SK-N-SH (cell line): ENCODE measurements at regions not wholly inside any gene's neighbourhood (a gene's known extent, or its start where the extent isn't known, plus 50 kb on each side); places are given as distances from the start of the nearest gene placed in this dataset.

Experiments
- CTCF ChIA-PET: fragments of 300-600, 350-600 bp; formaldehyde crosslinking; extraction: SDS; loops from one replicate; lab custom pipeline; 2021; lab: Yijun Ruan, JAX
- POLR2A ChIA-PET: fragments of 350-600 bp; sonication (Branson Sonifier 250); formaldehyde crosslinking; extraction: SDS; loops from one replicate; lab custom pipeline; 2020; ENCODE audit warnings: antibody characterized with exemption, inconsistent platforms; lab: Yijun Ruan, JAX
- DNase-seq: peaks from one replicate; pipeline ENCODE4 v3.0.0; 2012
- H2AFZ ChIP-seq: fragments of 200-600 bp; sonication (generic); 2 replicates; pipeline ENCODE4 v1.8.1; 2016; ENCODE audit warnings: antibody characterized with exemption, mild to moderate bottlenecking, low read depth
- H3F3A ChIP-seq: fragments of 200-600 bp; sonication (generic); replicated peaks from 2 replicates; pipeline ENCODE3; 2016; ENCODE audit warnings: antibody characterized with exemption, mild to moderate bottlenecking; ENCODE audit not compliant: insufficient read depth
- H3K27ac ChIP-seq, 2 experiments: fragments of 200-500 bp in 1 of 2; fragments of 200-600 bp in 1 of 2; sonication (Bioruptor generic) in 1 of 2; sonication (generic), shearing (Covaris generic) in 1 of 2; 2 replicates each; pipeline versions ENCODE4 v1.5.1 to v1.6.1; 2014 to 2016; ENCODE audit warnings: low read depth in 2 of 2, inconsistent platforms in 1 of 2, low read length in 1 of 2, mild to moderate bottlenecking in 1 of 2, mixed read lengths in 1 of 2
- H3K27me3 ChIP-seq: fragments of 200-600 bp; sonication (generic), shearing (Covaris generic); 2 replicates; pipeline ENCODE4 v1.6.1; 2016; ENCODE audit warnings: mixed run types; ENCODE audit not compliant: insufficient read depth
- H3K36me3 ChIP-seq, 2 experiments: fragments of 200-500 bp in 1 of 2; fragments of 200-600 bp in 1 of 2; sonication (Bioruptor generic) in 1 of 2; sonication (generic) in 1 of 2; replicated peaks in 1 of 2; 2 replicates each; pipeline versions ENCODE3 to v1.5.1; 2014 to 2016; ENCODE audit warnings: low read length in 1 of 2, mild to moderate bottlenecking in 1 of 2; ENCODE audit not compliant: insufficient read depth in 2 of 2, control insufficient read depth in 1 of 2
- H3K4me1 ChIP-seq, 2 experiments: fragments of 200-500 bp in 1 of 2; fragments of 200-600 bp in 1 of 2; sonication (Bioruptor generic) in 1 of 2; sonication (generic), shearing (Covaris generic) in 1 of 2; 2 replicates each; pipeline versions ENCODE4 v1.5.1 to v1.6.1; 2014 to 2016; ENCODE audit warnings: low read depth in 1 of 2, low read length in 1 of 2, mixed run types in 1 of 2; ENCODE audit not compliant: insufficient read depth in 2 of 2, control insufficient read depth in 1 of 2
- H3K4me2 ChIP-seq: fragments of 200-600 bp; sonication (generic), shearing (Covaris generic); 2 replicates; pipeline ENCODE4 v1.6.1; 2017; ENCODE audit warnings: mixed run types
- H3K4me3 ChIP-seq, 2 experiments: fragments of 200-500 bp in 1 of 2; fragments of 200-600 bp in 1 of 2; sonication (Bioruptor generic) in 1 of 2; sonication (generic), shearing (Covaris generic) in 1 of 2; 2 replicates each; pipeline versions ENCODE4 v1.5.1 to v1.8.1; 2014 to 2016; ENCODE audit warnings: low read depth in 2 of 2, inconsistent platforms in 1 of 2, low read length in 1 of 2, mild to moderate bottlenecking in 1 of 2, mixed read lengths in 1 of 2, moderate library complexity in 1 of 2
- H3K79me2 ChIP-seq: fragments of 200-600 bp; sonication (generic); 2 replicates; pipeline ENCODE4 v1.8.1; 2017; ENCODE audit warnings: mild to moderate bottlenecking; ENCODE audit not compliant: insufficient read depth
- H3K9ac ChIP-seq: fragments of 200-600 bp; sonication (generic); 2 replicates; pipeline ENCODE4 v1.6.1; 2017; ENCODE audit warnings: mixed run types
- H3K9me2 ChIP-seq: fragments of 200-600 bp; sonication (generic); 2 replicates; pipeline ENCODE4 v1.6.1; 2017; ENCODE audit warnings: mixed run types
- H3K9me3 ChIP-seq: fragments of 200-600 bp; sonication (generic); 2 replicates; pipeline ENCODE4 v1.6.1; 2017; ENCODE audit warnings: mixed run types, mild to moderate bottlenecking, moderate library complexity
- H4K20me1 ChIP-seq: fragments of 200-600 bp; sonication (generic); 2 replicates; pipeline ENCODE4 v1.6.1; 2017; ENCODE audit warnings: mild to moderate bottlenecking, mixed run types; ENCODE audit not compliant: insufficient read depth
- CTCF ChIP-seq: fragments of 200-600 bp; sonication (generic); IDR thresholded peaks from 2 replicates; pipeline ENCODE4 v1.6.1; 2017; ENCODE audit warnings: antibody characterized with exemption, mild to moderate bottlenecking, moderate library complexity
- ELF1 ChIP-seq: IDR thresholded peaks from 2 replicates; pipeline ENCODE4 v1.4.0; 2012
- EZH2phosphoT487 ChIP-seq: fragments of 200-600 bp; sonication (generic); IDR thresholded peaks from 2 replicates; pipeline ENCODE4 v1.6.1; 2017; ENCODE audit warnings: low read depth, mixed run types, mild to moderate bottlenecking, antibody characterized with exemption, moderate library complexity, borderline replicate concordance
- GATA2 ChIP-seq: sonication (generic); formaldehyde crosslinking; IDR thresholded peaks from 2 replicates; pipeline ENCODE4 v1.5.0; 2020; ENCODE audit warnings: mild to moderate bottlenecking, missing genetic modification reagents
- MEF2A ChIP-seq: IDR thresholded peaks from 2 replicates; pipeline ENCODE4 v1.4.0; 2012; ENCODE audit warnings: low read depth, borderline replicate concordance
- MXI1 ChIP-seq: IDR thresholded peaks from 2 replicates; pipeline ENCODE4 v1.6.1; 2012; ENCODE audit warnings: mild to moderate bottlenecking, low read depth, low read length, improper control_type of control experiment
- RAD21 ChIP-seq: IDR thresholded peaks from 2 replicates; pipeline ENCODE4 v1.6.1; 2012; ENCODE audit warnings: mild to moderate bottlenecking, low read length
- RCOR1 ChIP-seq: fragments of 150-350 bp; IDR thresholded peaks from 2 replicates; pipeline ENCODE4 v1.6.1; 2017; ENCODE audit warnings: antibody characterized with exemption, low read length
- RFX5 ChIP-seq: IDR thresholded peaks from 2 replicates; pipeline ENCODE4 v1.6.1; 2012; ENCODE audit warnings: mild to moderate bottlenecking, improper control_type of control experiment, low read length
- TCF12 ChIP-seq: IDR thresholded peaks from 2 replicates; pipeline ENCODE4 v1.4.0; 2012
- TEAD4 ChIP-seq: IDR thresholded peaks from 2 replicates; pipeline ENCODE4 v1.4.0; 2012; ENCODE audit warnings: mild to moderate bottlenecking, borderline replicate concordance; ENCODE audit not compliant: insufficient read depth
- USF1 ChIP-seq: IDR thresholded peaks from 2 replicates; pipeline ENCODE4 v1.4.0; 2012; ENCODE audit warnings: low read depth, borderline replicate concordance
- ZBTB33 ChIP-seq: IDR thresholded peaks from 2 replicates; pipeline ENCODE4 v1.4.0; 2012; ENCODE audit warnings: low read depth, borderline replicate concordance
- WGBS: methylation state at CpG from one replicate; pipeline ENCODE4 v1.1.6; 2017; ENCODE audit warnings: low lambda C conversion rate; 5-methylcytosine and 5-hydroxymethylcytosine counted together
- TF ChIP-seq, protein P1 (sequence below): fragments of 150-350 bp; IDR thresholded peaks from 2 replicates; pipeline ENCODE4 v1.6.1; 2017; ENCODE audit warnings: antibody characterized with exemption, low read length, low read depth, borderline replicate concordance
- TF ChIP-seq, protein P2 (sequence below): IDR thresholded peaks from 2 replicates; pipeline ENCODE4; 2012

- TF ChIP-seq, protein P1, sequence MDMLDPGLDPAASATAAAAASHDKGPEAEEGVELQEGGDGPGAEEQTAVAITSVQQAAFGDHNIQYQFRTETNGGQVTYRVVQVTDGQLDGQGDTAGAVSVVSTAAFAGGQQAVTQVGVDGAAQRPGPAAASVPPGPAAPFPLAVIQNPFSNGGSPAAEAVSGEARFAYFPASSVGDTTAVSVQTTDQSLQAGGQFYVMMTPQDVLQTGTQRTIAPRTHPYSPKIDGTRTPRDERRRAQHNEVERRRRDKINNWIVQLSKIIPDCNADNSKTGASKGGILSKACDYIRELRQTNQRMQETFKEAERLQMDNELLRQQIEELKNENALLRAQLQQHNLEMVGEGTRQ = no peak
- no peak for TF ChIP-seq RAD21
These were observed 147.7 kb upstream of the PKDCC start (continued) for GRCh38 chr2:41900101-41900577.

GRCh38 chr2:41902897-41903296 lies 144.9 kb upstream of the PKDCC start:
- Histone ChIP-seq H4K20me1 (no peaks in the 10 kb centered on the region), H3K4me2 (no peak overlapping the region), H3K4me1 (peaks cover 3 to 8% of the 10 kb centered on the region in 2 experiments; a peak in 2 of 4 replicates), H3K79me2 (no peaks in the 10 kb centered on the region), H3K36me3 (no peaks in the 10 kb centered on the region), H3K4me3 (no peak overlapping the region), H2AFZ (no peak overlapping the region), H3F3A (no peaks in the 10 kb centered on the region), H3K9ac (no peak overlapping the region), H3K27ac (no peak overlapping the region), H3K9me3 (no peaks in the 10 kb centered on the region), H3K9me2 (no peaks in the 10 kb centered on the region), H3K27me3 (peaks cover 11% of the 10 kb centered on the region; the same call in 1 of the 2 replicates)
- POLR2A ChIA-PET = no interaction called here
- CTCF ChIA-PET = interaction anchor here (1.0 to 2.1 kb wide), 3 partner anchors 10 to 49 kb away, joined by 4 to 7 read pairs (median 5); no protein-coding TSS in a partner anchor
- DNase-seq = no peak
- no peak for TF ChIP-seq ELF1
- TF ChIP-seq MXI1 = no peak
- no peak for TF ChIP-seq CTCF
- TF ChIP-seq, protein P2, sequence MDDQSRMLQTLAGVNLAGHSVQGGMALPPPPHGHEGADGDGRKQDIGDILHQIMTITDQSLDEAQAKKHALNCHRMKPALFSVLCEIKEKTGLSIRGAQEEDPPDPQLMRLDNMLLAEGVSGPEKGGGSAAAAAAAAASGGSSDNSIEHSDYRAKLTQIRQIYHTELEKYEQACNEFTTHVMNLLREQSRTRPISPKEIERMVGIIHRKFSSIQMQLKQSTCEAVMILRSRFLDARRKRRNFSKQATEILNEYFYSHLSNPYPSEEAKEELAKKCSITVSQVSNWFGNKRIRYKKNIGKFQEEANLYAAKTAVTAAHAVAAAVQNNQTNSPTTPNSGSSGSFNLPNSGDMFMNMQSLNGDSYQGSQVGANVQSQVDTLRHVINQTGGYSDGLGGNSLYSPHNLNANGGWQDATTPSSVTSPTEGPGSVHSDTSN = no peak
- TF ChIP-seq MEF2A = no peak
- TF ChIP-seq TEAD4 = no peak
- no peak for TF ChIP-seq TCF12
- TF ChIP-seq ZBTB33 = no peak
- no peak for TF ChIP-seq GATA2 (CRISPR knock-in tag)
- no peak for TF ChIP-seq USF1
- TF ChIP-seq EZH2phosphoT487 = no peak
- no peak for TF ChIP-seq RAD21
- no peak for TF ChIP-seq RCOR1
- no peak for TF ChIP-seq RFX5
- WGBS = 59% methylated on average over 2 of the region's 2 CpGs
